Stimulated activated CD4-positive, alpha-beta T cell treated with anti-CD3 and anti-CD28 coated beads, TNF-alpha, amount 100 ng/mL, for 4 hours (primary cell): ENCODE measurements at regions not wholly inside any gene's neighbourhood (a gene's known extent, or its start where the extent isn't known, plus 50 kb on each side); places are given as distances from the start of the nearest gene placed in this dataset.
"Not testable (repeated sequence)": the region's sequence is repeated elsewhere in the genome, so short reads cannot be mapped to it uniquely, and the experiment has no call there.

Source experiments
- DNase-seq, 3 experiments: peaks; one replicate each; pipeline ENCODE4 v3.0.0-alpha.2; 2020; ENCODE audit warnings: low read depth in 3 of 3

DNA sequence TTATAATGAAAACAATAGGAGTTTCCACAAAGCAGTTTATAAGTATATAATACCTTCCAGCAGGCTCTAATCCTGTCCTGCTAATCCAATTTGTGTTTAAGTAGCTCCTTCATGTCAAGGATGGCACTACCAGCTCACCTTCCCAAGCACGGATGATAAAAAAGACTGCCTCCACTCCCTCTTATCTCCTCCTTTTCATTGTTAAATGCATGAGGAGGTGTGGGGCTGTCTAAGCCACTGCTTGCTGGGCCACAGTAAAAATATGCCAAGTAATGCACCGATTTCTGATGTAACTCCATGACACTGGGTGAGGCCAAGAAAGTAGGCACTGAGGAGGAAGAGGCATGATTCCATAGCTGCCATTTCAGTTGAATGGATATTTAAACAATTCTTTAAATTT lies 193.1 kb downstream of the ZIC5 start:
- no peak for DNase-seq

- no peak for DNase-seq
These were observed 193.7 kb downstream of the ZIC5 start for GRCh38 chr13:99777873-99778272.

GRCh38 chr13:99774644-99775043 lies 196.9 kb downstream of the ZIC5 start:
- no peak for DNase-seq

GRCh38 chr13:99768986-99769385 lies 202.6 kb downstream of the ZIC5 start:
- DNase-seq: no peak

DNA sequence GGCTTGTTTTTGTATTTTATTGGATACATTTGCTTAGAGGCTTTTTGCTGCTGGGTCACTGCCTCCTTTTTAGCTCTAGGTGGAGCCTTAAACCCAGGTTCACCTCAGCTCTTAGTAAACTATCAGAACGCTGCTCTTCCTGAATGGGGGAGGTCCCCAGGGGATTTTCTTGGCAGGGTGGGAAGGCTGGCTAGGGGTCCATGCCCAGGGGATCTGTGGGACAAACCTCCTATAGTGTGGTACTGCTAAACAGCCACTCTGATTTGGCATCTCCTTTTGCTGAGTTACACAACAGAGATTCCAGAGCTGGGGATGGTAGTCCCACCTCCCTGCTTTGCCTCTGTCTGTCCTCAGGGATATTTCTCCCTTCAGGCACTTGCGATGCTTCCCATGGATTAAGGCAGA lies 204.9 kb downstream of the ZIC5 start:
- no peak for DNase-seq

GRCh38 chr13:99765869-99766268 lies 205.7 kb downstream of the ZIC5 start:
- DNase-seq: no peak

- DNase-seq: no peak
These were observed 211.1 kb downstream of the ZIC5 start for GRCh38 chr13:99760456-99760855.

GRCh38 chr13:99759163-99759552 lies 212.4 kb downstream of the ZIC5 start:
- DNase-seq: no peak

- DNase-seq: no peak
These were observed 213.0 kb downstream of the ZIC5 start for GRCh38 chr13:99758460-99759162.

GRCh38 chr13:99757756-99758459 lies 213.7 kb downstream of the ZIC5 start:
- no peak for DNase-seq

DNA sequence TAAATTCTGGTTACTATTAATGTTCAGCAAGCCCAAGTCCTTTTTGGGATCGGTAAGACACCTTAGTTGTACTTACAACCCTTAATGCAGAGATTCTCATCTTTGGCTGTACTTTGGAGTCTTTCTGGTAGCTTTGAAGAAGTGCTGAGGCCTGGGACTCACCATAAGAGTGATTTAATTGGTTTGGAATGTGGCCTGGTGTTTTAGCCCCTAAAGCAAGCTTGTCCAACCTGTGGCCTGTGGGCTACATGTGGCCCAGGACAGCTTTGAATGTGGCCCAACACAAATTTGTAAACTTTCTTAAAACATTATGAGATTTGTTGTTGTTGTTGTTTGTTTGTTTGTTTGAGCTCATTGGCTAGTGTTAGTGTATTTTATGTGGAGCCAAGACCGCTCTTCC lies 215.3 kb downstream of the ZIC5 start:
- no peak for DNase-seq

DNA sequence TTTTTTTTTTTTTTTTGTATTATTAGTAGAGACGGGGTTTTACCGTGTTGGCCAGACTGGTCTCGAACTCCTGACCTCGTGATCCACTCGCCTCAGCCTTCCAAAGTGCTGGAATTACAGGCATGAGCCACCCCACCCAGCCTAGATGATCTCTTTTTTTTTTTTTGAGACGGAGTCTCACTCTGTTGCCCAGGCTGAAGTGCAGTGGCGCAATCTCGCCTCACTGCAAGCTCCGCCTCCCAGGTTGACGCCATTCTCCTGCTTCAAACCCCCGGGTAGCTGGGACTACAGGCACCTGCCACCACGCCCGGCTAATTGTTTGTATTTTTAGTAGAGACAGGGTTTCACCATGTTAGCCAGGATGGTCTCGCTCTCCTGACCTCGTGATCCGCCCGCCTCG lies 216.8 kb downstream of the ZIC5 start:
- DNase-seq: not testable (repeated sequence)

DNA sequence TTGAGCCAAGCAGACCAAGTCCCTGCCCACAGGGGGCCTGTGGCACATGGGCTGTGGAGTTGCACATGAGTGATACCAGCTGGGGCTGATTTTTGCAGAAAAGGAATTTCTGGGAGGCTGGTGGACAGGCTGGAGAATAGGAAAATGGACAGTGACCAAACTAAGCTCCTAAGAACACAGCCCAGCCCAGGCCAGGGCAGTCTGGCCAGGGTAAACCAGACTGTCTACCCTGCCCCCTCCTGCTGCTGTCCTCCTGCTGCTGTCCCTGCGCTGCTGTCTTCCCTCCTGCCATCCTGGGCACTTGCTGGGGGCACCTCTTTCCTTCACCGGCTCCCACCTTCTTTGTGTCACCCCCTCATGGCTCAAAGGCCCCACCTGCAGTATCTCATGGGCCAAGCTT lies 219.2 kb downstream of the ZIC5 start:
- DNase-seq: no peak

DNA sequence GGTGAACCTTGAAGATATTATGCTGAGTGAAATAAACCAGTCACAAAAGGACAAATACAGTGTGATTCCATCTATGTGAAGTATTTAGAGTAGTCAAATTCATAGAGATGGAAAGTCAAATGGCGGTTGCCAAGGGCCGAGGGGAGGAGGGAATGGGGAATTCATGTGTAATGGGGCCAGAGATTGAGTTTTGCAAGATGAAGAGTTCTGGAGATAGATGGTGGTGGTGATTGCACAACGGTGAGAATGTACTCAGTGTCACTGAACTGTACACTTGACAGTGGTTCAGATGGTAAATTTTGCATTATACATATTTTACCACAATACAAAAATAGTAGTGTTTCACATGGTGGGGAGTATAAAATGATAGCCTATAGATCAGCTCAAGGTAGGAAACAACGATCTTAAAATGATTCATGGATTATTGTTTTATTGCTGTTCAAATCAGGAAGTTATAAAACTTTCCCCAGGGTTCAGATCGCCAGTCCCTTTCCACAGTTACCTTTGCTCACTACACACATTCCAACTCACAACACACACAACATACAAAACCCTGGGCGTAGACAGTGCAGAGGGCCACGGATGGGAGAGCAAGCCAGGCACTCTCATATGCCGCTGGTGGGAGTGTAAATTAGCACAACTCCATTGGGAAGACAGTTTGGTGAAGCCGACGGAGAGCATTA lies 219.9 kb downstream of the ZIC5 start:
- no peak for DNase-seq

GRCh38 chr13:99750951-99751350 lies 220.6 kb downstream of the ZIC5 start:
- DNase-seq: no peak

- no peak for DNase-seq
These were observed 222.1 kb downstream of the ZIC5 start for GRCh38 chr13:99749271-99750019.

GRCh38 chr13:99747403-99747710 lies 224.2 kb downstream of the ZIC5 start:
- DNase-seq: no peak

DNA sequence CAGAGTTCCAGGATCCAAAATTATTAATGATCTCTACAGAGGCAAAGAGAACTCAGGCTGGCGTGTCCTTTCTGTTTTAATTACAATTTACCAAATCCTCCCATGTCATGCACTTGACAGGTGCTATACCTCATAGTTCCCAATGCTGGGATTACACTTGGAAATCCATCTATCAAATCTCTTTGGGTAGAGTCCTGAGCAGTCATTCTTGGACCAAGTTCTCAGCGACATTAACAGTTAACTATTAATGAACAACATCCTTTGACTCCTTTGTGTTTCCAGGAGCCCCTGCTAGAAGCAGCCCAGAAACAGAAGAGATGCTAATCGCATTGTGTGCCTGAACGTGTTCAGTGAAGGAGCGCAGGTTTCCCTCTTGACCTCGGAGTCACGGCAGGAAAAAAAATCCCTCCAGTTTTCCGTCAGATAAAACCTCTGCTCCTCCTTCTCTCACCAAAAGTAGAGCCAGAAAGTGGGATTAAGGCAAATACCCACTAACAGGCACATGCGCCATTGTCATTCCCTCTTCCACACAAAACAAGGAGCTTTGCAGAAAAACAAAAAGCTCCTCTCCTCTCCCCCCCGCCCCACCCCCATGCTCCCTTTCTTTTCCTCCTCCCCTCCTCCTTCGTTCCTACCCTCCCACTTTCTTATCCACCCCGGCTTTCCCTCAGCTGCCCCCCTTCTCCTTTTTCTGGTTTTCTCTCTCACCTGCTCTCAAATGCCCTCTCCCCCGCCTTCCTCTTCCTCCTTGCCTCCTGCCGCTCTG lies 224.7 kb downstream of the ZIC5 start:
- DNase-seq: no peak

DNA sequence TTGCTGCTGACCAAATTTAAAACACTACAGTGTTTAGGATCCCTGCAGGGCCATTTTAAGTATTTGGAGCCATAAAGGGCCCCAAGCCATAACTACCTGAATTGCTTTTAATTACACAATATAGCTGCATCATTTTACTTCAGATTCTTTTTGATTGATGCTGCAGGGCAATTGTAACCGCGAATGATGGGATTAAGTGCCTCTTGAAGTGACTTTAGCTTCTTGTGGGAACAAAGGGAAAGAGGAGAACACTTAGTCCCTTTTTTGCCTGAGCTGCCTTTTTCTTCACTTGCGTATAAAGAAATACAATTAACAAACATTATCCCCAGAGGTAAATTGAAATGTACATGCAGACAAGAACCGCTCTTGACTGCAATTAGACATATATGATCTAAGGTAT lies 228.5 kb downstream of the ZIC5 start:
- no peak for DNase-seq

DNA sequence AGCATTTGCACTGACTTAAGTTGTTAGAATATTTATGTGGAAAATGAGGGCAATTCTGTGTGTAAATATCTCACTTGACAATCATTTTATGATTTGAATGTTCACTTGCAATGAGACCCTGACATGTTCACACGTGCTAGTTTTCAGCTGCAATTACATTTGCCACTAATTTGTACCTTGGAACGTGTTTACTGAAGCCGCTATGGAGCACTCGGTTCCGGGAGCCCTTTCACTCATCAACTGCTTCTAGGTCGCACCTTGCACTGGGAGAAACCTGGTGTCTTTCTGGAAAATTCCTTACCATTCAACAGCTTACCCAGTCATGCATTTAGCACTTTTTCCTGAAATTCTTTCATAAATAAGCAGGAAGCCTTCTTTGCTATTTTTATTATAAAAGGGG lies 229.6 kb downstream of the ZIC5 start:
- no peak for DNase-seq

DNA sequence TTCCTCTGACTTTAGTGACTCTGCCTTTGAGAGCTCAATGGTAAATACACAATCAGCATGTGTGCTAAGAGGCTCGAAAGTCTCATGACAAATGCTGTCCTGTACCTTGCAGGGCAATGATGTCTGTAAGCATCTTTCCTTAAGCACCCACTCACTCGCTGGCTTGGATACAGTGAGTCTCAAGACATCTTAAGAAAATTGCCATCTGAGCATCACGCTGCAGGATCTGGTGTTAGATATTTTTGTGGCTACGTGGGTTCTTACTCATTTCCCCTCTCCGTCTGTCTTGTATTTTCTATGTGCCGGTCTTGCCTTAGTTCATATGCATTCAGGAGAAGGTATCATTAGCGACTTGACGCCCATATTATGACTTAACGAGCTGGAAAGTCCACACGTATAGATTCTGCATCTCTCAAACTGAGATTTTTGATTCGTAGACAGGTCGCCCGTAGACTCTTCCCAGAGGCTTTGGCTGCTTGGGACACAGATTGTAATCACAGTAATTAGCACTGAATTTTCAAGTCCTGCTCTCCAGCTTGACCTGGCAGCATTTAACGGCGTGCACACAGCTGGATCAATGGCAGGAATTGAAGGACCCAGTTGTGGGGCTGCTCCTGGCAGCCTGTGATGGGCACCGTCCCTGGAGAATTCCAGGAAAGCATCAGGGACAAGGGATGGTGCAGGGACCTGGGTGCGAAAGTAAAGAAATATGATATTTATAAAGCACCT lies 231.2 kb downstream of the ZIC5 start:
- DNase-seq: no peak
